Liver (tissue), 8 donors: ENCODE measurements at regions not wholly inside any gene's neighbourhood (a gene's known extent, or its start where the extent isn't known, plus 50 kb on each side); places are given as distances from the start of the nearest gene placed in this dataset.

Experiments used
- DNase-seq: peaks from one replicate; pipeline ENCODE4 v3.0.0-alpha.2; 2017; ENCODE audit warnings: low spot score
- H3K27ac ChIP-seq, 2 donors: one replicate each; pipeline ENCODE4 v1.7.0; 2013; ENCODE audit warnings: inconsistent platforms in 2 of 2, low read length in 2 of 2, control low read depth in 1 of 2, low read depth in 1 of 2, mild to moderate bottlenecking in 1 of 2
- H3K27me3 ChIP-seq, 4 donors: one replicate each; pipeline versions ENCODE4 v1.6.1 to v1.7.0; 2013; ENCODE audit warnings: low read length in 3 of 4, inconsistent platforms in 1 of 4, mild to moderate bottlenecking in 1 of 4, moderate library complexity in 1 of 4; ENCODE audit not compliant: control insufficient read depth in 4 of 4, insufficient read depth in 4 of 4
- H3K36me3 ChIP-seq, 4 donors: one replicate each; pipeline versions ENCODE4 v1.6.1 to v1.7.0; 2013; ENCODE audit warnings: low read length in 3 of 4, mild to moderate bottlenecking in 3 of 4, low read depth in 1 of 4, moderate library complexity in 1 of 4; ENCODE audit not compliant: control insufficient read depth in 4 of 4, insufficient read depth in 3 of 4
- H3K4me1 ChIP-seq, 4 donors: one replicate each; pipeline versions ENCODE4 v1.6.1 to v1.7.0; 2013; ENCODE audit warnings: low read length in 3 of 4, mild to moderate bottlenecking in 3 of 4, moderate library complexity in 1 of 4; ENCODE audit not compliant: control insufficient read depth in 4 of 4, insufficient read depth in 4 of 4
- H3K4me3 ChIP-seq, 3 donors: one replicate each; pipeline versions ENCODE4 v1.6.1 to v1.7.0; 2013; ENCODE audit warnings: low read length in 3 of 3, control low read depth in 1 of 3, low read depth in 1 of 3, mild to moderate bottlenecking in 1 of 3
- H3K9ac ChIP-seq, 2 donors: one replicate each; pipeline ENCODE4 v1.7.0; 2013; ENCODE audit warnings: low read length in 2 of 2, mild to moderate bottlenecking in 2 of 2, moderate library complexity in 2 of 2, control low read depth in 1 of 2, low read depth in 1 of 2
- H3K9me3 ChIP-seq, 4 donors: one replicate each; pipeline versions ENCODE4 v1.6.1 to v1.7.0; 2013; ENCODE audit warnings: low read length in 3 of 4; ENCODE audit not compliant: control insufficient read depth in 4 of 4
- ATF3 ChIP-seq: IDR thresholded peaks from 2 replicates; pipeline ENCODE4 v1.6.1; 2016; ENCODE audit warnings: antibody characterized with exemption
- CTCF ChIP-seq: fragments of 150-350 bp; IDR thresholded peaks from 2 replicates; pipeline ENCODE4 v1.5.1; 2017; ENCODE audit warnings: improper control_type of control experiment, low read depth, low read length; ENCODE audit not compliant: missing input control
- EGR1 ChIP-seq, 2 donors: IDR thresholded peaks; 2 replicates each; pipeline ENCODE4 v1.6.1; 2016 to 2018; ENCODE audit warnings: antibody characterized with exemption in 2 of 2, low read depth in 2 of 2
- FOXA1 ChIP-seq: IDR thresholded peaks from 2 replicates; pipeline ENCODE4 v1.6.1; 2016; ENCODE audit warnings: antibody characterized with exemption
- FOXA2 ChIP-seq: IDR thresholded peaks from 2 replicates; pipeline ENCODE4 v1.6.1; 2016; ENCODE audit warnings: antibody characterized with exemption
- GABPA ChIP-seq, 2 donors: IDR thresholded peaks in 1 of 2; conservative IDR thresholded peaks in 1 of 2; 2 replicates each; pipeline ENCODE4 v1.6.1; 2016; ENCODE audit warnings: antibody characterized with exemption in 2 of 2, mild to moderate bottlenecking in 1 of 2, moderate library complexity in 1 of 2
- HNF4A ChIP-seq, 2 donors: conservative IDR thresholded peaks; 2 replicates each; pipeline ENCODE4 v1.6.1; 2016; ENCODE audit warnings: antibody characterized with exemption in 2 of 2, mild to moderate bottlenecking in 2 of 2
- HNF4G ChIP-seq: IDR thresholded peaks from 2 replicates; pipeline ENCODE4 v1.6.1; 2016; ENCODE audit warnings: antibody characterized with exemption
- JUND ChIP-seq, 2 donors: IDR thresholded peaks; 2 replicates each; pipeline ENCODE4 v1.6.1; 2016; ENCODE audit warnings: antibody characterized with exemption in 2 of 2
- NR2F2 ChIP-seq: IDR thresholded peaks from 2 replicates; pipeline ENCODE4 v1.6.1; 2016; ENCODE audit warnings: antibody characterized with exemption
- RAD21 ChIP-seq, 2 donors: IDR thresholded peaks; 2 replicates each; pipeline ENCODE4 v1.6.1; 2016; ENCODE audit warnings: antibody characterized with exemption in 2 of 2, mild to moderate bottlenecking in 2 of 2
- REST ChIP-seq: IDR thresholded peaks from 2 replicates; pipeline ENCODE4 v1.6.1; 2016; ENCODE audit warnings: antibody characterized with exemption, mild to moderate bottlenecking
- RXRA ChIP-seq, 2 donors: IDR thresholded peaks; 2 replicates each; pipeline ENCODE4 v1.6.1; 2017 to 2018; ENCODE audit warnings: antibody characterized with exemption in 2 of 2, mild to moderate bottlenecking in 1 of 2
- SP1 ChIP-seq: IDR thresholded peaks from 2 replicates; pipeline ENCODE4 v1.6.1; 2018; ENCODE audit warnings: antibody characterized with exemption, mild to moderate bottlenecking
- TAF1 ChIP-seq: conservative IDR thresholded peaks from 2 replicates; pipeline ENCODE4 v1.6.1; 2016; ENCODE audit warnings: antibody characterized with exemption, mild to moderate bottlenecking
- YY1 ChIP-seq: IDR thresholded peaks from 2 replicates; pipeline ENCODE4 v1.6.1; 2016; ENCODE audit warnings: antibody characterized with exemption, mild to moderate bottlenecking
- ZBTB33 ChIP-seq: IDR thresholded peaks from 2 replicates; pipeline ENCODE4 v1.6.1; 2016; ENCODE audit warnings: antibody characterized with exemption
- WGBS: extraction: QIAGEN DNeasy Blood & Tissue Kit; methylation state at CpG from one replicate; pipeline ENCODE4 v1.1.7; 2013; 5-methylcytosine and 5-hydroxymethylcytosine counted together
- donor health status: healthy.
- donor health status: healthy.
- donor health status: healthy.
- donor health status: healthy.
- donor health status: healthy.

- TF ChIP-seq ATF3: no peak
- no peak for TF ChIP-seq HNF4A (conservative IDR thresholded peaks at IDR 0.05)
- no peak for TF ChIP-seq FOXA2
Observed at GRCh38 chr3:75042941-75043340, 428.5 kb upstream of the CNTN3 start (continued).

GRCh38 chr3:75048650-75049049 is 434.2 kb upstream of the CNTN3 start:
- H3K4me3 ChIP-seq: no peak overlapping the region
- no peak for DNase-seq
- H3K27ac ChIP-seq: no peak overlapping the region
- no peaks in the 10 kb centered on the region for H3K4me1 ChIP-seq
- peaks cover 0 to 4% (median 0%) of the 10 kb centered on the region in 4 donors for H3K27me3 ChIP-seq
- 66% methylated on average over 3 of the region's 3 CpGs for WGBS
- peaks cover 1 to 10% (median 2%) of the 10 kb centered on the region in 4 donors for H3K9me3 ChIP-seq
- H3K9ac ChIP-seq: no peak overlapping the region
- H3K36me3 ChIP-seq: no peaks in the 10 kb centered on the region
- TF ChIP-seq YY1: no peak
- no peak for TF ChIP-seq FOXA1
- no peak for TF ChIP-seq RXRA (IDR thresholded peaks at IDR 0.05)
- TF ChIP-seq NR2F2: no peak
- TF ChIP-seq ATF3: no peak
- no peak for TF ChIP-seq RAD21 (IDR thresholded peaks at IDR 0.05)
- no peak for TF ChIP-seq EGR1 (IDR thresholded peaks at IDR 0.05; ENCODE audit: low read depth in 2 of 2)
- TF ChIP-seq JUND (IDR thresholded peaks at IDR 0.05): no peak
- TF ChIP-seq FOXA2: no peak
- no peak for TF ChIP-seq GABPA (IDR thresholded peaks at IDR 0.05 in 1 of 2, conservative IDR thresholded peaks at IDR 0.05 in 1 of 2)

GRCh38 chr3:75049533-75049932 is 435.1 kb upstream of the CNTN3 start:
- Histone ChIP-seq H3K4me1 (no peaks in the 10 kb centered on the region), H3K9ac (no peak overlapping the region), H3K27ac (no peak overlapping the region), H3K27me3 (no peaks in the 10 kb centered on the region), H3K4me3 (no peak overlapping the region), H3K9me3 (peaks cover 1 to 7% (median 2%) of the 10 kb centered on the region in 4 donors), H3K36me3 (no peaks in the 10 kb centered on the region)
- 72% methylated on average over 5 of the region's 5 CpGs for WGBS
- no peak for TF ChIP-seq SP1
- TF ChIP-seq NR2F2: no peak
- TF ChIP-seq HNF4A (conservative IDR thresholded peaks at IDR 0.05): no peak
- TF ChIP-seq RXRA (IDR thresholded peaks at IDR 0.05): no peak
- no peak for TF ChIP-seq EGR1 (IDR thresholded peaks at IDR 0.05; ENCODE audit: low read depth in 2 of 2)
- no peak for TF ChIP-seq RAD21 (IDR thresholded peaks at IDR 0.05)
- TF ChIP-seq REST: no peak
- no peak for TF ChIP-seq CTCF
- no peak for TF ChIP-seq TAF1
- TF ChIP-seq FOXA2: no peak
- TF ChIP-seq ZBTB33: no peak
- TF ChIP-seq ATF3: no peak
- TF ChIP-seq HNF4G: no peak
- no peak for TF ChIP-seq JUND (IDR thresholded peaks at IDR 0.05)
- TF ChIP-seq GABPA (IDR thresholded peaks at IDR 0.05 in 1 of 2, conservative IDR thresholded peaks at IDR 0.05 in 1 of 2): no peak
- no peak for TF ChIP-seq YY1
- DNase-seq: no peak
